ENCODE measurements at regions not wholly inside any gene's neighbourhood (a gene's known extent, or its start where the extent isn't known, plus 50 kb on each side); places are given as distances from the start of the nearest gene placed in this dataset.

- Mint-ChIP-seq H3K4me1 (ENCODE audit: low read depth) (peaks cover 26% of the 10 kb centered on the region), H3K27ac (no peak overlapping the region), H3K36me3 (ENCODE audit: low read depth) (no peaks in the 10 kb centered on the region), H3K9me3 (no peaks in the 10 kb centered on the region), H3K4me3 (no peak overlapping the region), H3K27me3 (no peaks in the 10 kb centered on the region)
- Histone ChIP-seq H3K27me3 (ENCODE audit: control insufficient read depth in 1 of 2, insufficient read depth in 2 of 2, low read length in 2 of 2) (no peaks in the 10 kb centered on the region), H3K9me3 (ENCODE audit: control insufficient read depth in 1 of 2, insufficient read depth in 1 of 2, low read length in 2 of 2) (no peaks in the 10 kb centered on the region), H3K4me3 (ENCODE audit: low read length) (no peak overlapping the region), H3K36me3 (ENCODE audit: insufficient read depth, low read length) (no peaks in the 10 kb centered on the region), H3K27ac (ENCODE audit: low read depth in 1 of 2, low read length in 2 of 2) (no peak overlapping the region), H3K4me1 (ENCODE audit: insufficient read depth, low read length) (peaks cover 9% of the 10 kb centered on the region)
- POLR2A ChIA-PET: interaction anchor here (0.6 kb wide), 1 partner anchor 12 kb away, joined by 3 read pairs; no protein-coding TSS in a partner anchor
- TF ChIP-seq CTCF (IDR thresholded peaks at IDR 0.05): no peak
- CTCF ChIA-PET: interaction anchor here (1.1 kb wide), 1 partner anchor 100 kb away, joined by 3 read pairs; no protein-coding TSS in a partner anchor
- ATAC-seq (ENCODE audit: poor library complexity) (no peak), DNase-seq (no peak)
- intact Hi-C loops (cut with DNase I, micrococcal nuclease): loop anchor here in 1 of 2 experiments (10.0 kb wide), 1 partner anchor 237 kb away; no protein-coding TSS in a partner anchor
Observed at GRCh38 chr6:11411593-11411992, 126.0 kb upstream of the TMEM170B start.

GRCh38 chr6:11410539-11411307 lies 126.8 kb upstream of the TMEM170B start:
- no peak overlapping the region for H3K27ac Mint-ChIP-seq
- no peak overlapping the region for H3K4me3 ChIP-seq (ENCODE audit: low read length)
- CTCF ChIA-PET: interaction anchor here (1.1 kb wide), 1 partner anchor 99 kb away, joined by 3 read pairs; no protein-coding TSS in a partner anchor

GRCh38 chr6:11409371-11409770 lies 128.2 kb upstream of the TMEM170B start:
- DNase-seq (no peak), ATAC-seq (ENCODE audit: poor library complexity) (no peak)
- ChIA-PET CTCF (no interaction called here), POLR2A (no interaction called here)
- no peak overlapping the region for H3K4me3 Mint-ChIP-seq
- Histone ChIP-seq H3K27ac (ENCODE audit: low read depth in 1 of 2, low read length in 2 of 2) (no peak overlapping the region), H3K27me3 (ENCODE audit: control insufficient read depth in 1 of 2, insufficient read depth in 2 of 2, low read length in 2 of 2) (no peaks in the 10 kb centered on the region), H3K4me1 (ENCODE audit: insufficient read depth, low read length) (peaks cover 9% of the 10 kb centered on the region), H3K4me3 (ENCODE audit: low read length) (no peak overlapping the region), H3K36me3 (ENCODE audit: insufficient read depth, low read length) (no peaks in the 10 kb centered on the region), H3K9me3 (ENCODE audit: control insufficient read depth in 1 of 2, insufficient read depth in 1 of 2, low read length in 2 of 2) (no peaks in the 10 kb centered on the region)
- intact Hi-C loops (cut with DNase I, micrococcal nuclease): no loop called here
- peaks cover 19% of the 10 kb centered on the region for H3K4me1 Mint-ChIP-seq (ENCODE audit: low read depth)
- no peaks in the 10 kb centered on the region for H3K9me3 Mint-ChIP-seq
- no peak overlapping the region for H3K27ac Mint-ChIP-seq
- no peak for TF ChIP-seq CTCF (IDR thresholded peaks at IDR 0.05)
- no peaks in the 10 kb centered on the region for H3K27me3 Mint-ChIP-seq
- H3K36me3 Mint-ChIP-seq (ENCODE audit: low read depth): no peaks in the 10 kb centered on the region

More at GRCh38 chr6:11410539-11411307, 126.8 kb upstream of the TMEM170B start:
- Mint-ChIP-seq H3K9me3 (no peaks in the 10 kb centered on the region), H3K27me3 (no peaks in the 10 kb centered on the region), H3K4me3 (no peak overlapping the region), H3K36me3 (ENCODE audit: low read depth) (no peaks in the 10 kb centered on the region), H3K4me1 (ENCODE audit: low read depth) (peaks cover 26% of the 10 kb centered on the region)
- Histone ChIP-seq H3K36me3 (ENCODE audit: insufficient read depth, low read length) (no peaks in the 10 kb centered on the region), H3K27me3 (ENCODE audit: control insufficient read depth in 1 of 2, insufficient read depth in 2 of 2, low read length in 2 of 2) (no peaks in the 10 kb centered on the region), H3K4me1 (ENCODE audit: insufficient read depth, low read length) (peaks cover 9% of the 10 kb centered on the region), H3K27ac (ENCODE audit: low read depth in 1 of 2, low read length in 2 of 2) (no peak overlapping the region), H3K9me3 (ENCODE audit: control insufficient read depth in 1 of 2, insufficient read depth in 1 of 2, low read length in 2 of 2) (no peaks in the 10 kb centered on the region)
- intact Hi-C loops (cut with DNase I, micrococcal nuclease): loop anchor here in 1 of 2 experiments (10.0 kb wide), 1 partner anchor 236 kb away; no protein-coding TSS in a partner anchor
- DNase-seq (no peak), ATAC-seq (ENCODE audit: poor library complexity) (no peak)
- POLR2A ChIA-PET: interaction anchor here (0.6 kb wide), 2 partner anchors 11 to 37 kb away, joined by 3 read pairs; no protein-coding TSS in a partner anchor
- no peak for TF ChIP-seq CTCF (IDR thresholded peaks at IDR 0.05)
